SK-N-SH (cell line): ENCODE measurements at regions not wholly inside any gene's neighbourhood (a gene's known extent, or its start where the extent isn't known, plus 50 kb on each side); places are given as distances from the start of the nearest gene placed in this dataset.

ENCODE experiments used
- CHD2 ChIP-seq: fragments of 150-350 bp; IDR thresholded peaks from 2 replicates; pipeline ENCODE4 v1.6.1; 2018; ENCODE audit warnings: low read length; ENCODE audit not compliant: partially characterized antibody
- CTCF ChIP-seq: fragments of 200-600 bp; sonication (generic); IDR thresholded peaks from 2 replicates; pipeline ENCODE4 v1.6.1; 2017; ENCODE audit warnings: antibody characterized with exemption, mild to moderate bottlenecking, moderate library complexity
- EZH2phosphoT487 ChIP-seq: fragments of 200-600 bp; sonication (generic); IDR thresholded peaks from 2 replicates; pipeline ENCODE4 v1.6.1; 2017; ENCODE audit warnings: low read depth, mixed run types, mild to moderate bottlenecking, antibody characterized with exemption, moderate library complexity, borderline replicate concordance
- MAX ChIP-seq: IDR thresholded peaks from 2 replicates; pipeline ENCODE4 v1.4.0; 2012; ENCODE audit warnings: low read depth
- NFIC ChIP-seq: IDR thresholded peaks from 2 replicates; pipeline ENCODE4 v1.4.0; 2012; ENCODE audit warnings: borderline replicate concordance
- RAD21 ChIP-seq: IDR thresholded peaks from 2 replicates; pipeline ENCODE4 v1.6.1; 2012; ENCODE audit warnings: mild to moderate bottlenecking, low read length
- REST ChIP-seq: IDR thresholded peaks from 2 replicates; pipeline ENCODE4 v1.6.1; 2012; ENCODE audit warnings: mild to moderate bottlenecking, low read depth, low read length, moderate library complexity
- SIN3A ChIP-seq: IDR thresholded peaks from 2 replicates; pipeline ENCODE4 v1.6.1; 2012; ENCODE audit warnings: low read depth, mild to moderate bottlenecking, low read length, moderate library complexity, borderline replicate concordance
- TEAD4 ChIP-seq: IDR thresholded peaks from 2 replicates; pipeline ENCODE4 v1.4.0; 2012; ENCODE audit warnings: mild to moderate bottlenecking, borderline replicate concordance; ENCODE audit not compliant: insufficient read depth

GRCh38 chrX:43224496-43224895, 431.6 kb upstream of the MAOA start:
- no peak for TF ChIP-seq CTCF
- TF ChIP-seq SIN3A, result no peak
- TF ChIP-seq REST, result no peak
- TF ChIP-seq MAX, result no peak
- TF ChIP-seq EZH2phosphoT487, result no peak
- no peak for TF ChIP-seq RAD21
- TF ChIP-seq NFIC, result no peak
- no peak for TF ChIP-seq CHD2
- TF ChIP-seq TEAD4, result no peak
